IPS-18a (cell line): ENCODE measurements at regions not wholly inside any gene's neighbourhood (a gene's known extent, or its start where the extent isn't known, plus 50 kb on each side); places are given as distances from the start of the nearest gene placed in this dataset.

ENCODE experiments used
- H3K27ac ChIP-seq: one replicate; pipeline ENCODE4 v1.5.1; 2013; ENCODE audit warnings: low read length
- H3K27me3 ChIP-seq: one replicate; pipeline ENCODE4 v1.6.1; 2013; ENCODE audit warnings: mild to moderate bottlenecking, low read length; ENCODE audit not compliant: control insufficient read depth, insufficient read depth
- H3K36me3 ChIP-seq: one replicate; pipeline ENCODE4 v1.6.1; 2013; ENCODE audit warnings: low read depth, low read length; ENCODE audit not compliant: control insufficient read depth
- H3K4me1 ChIP-seq: one replicate; pipeline ENCODE4 v1.6.1; 2013; ENCODE audit warnings: low read depth, low read length; ENCODE audit not compliant: control insufficient read depth
- H3K4me3 ChIP-seq: one replicate; pipeline ENCODE4 v1.5.1; 2013; ENCODE audit warnings: low read length
- H3K9ac ChIP-seq: one replicate; pipeline ENCODE4 v1.6.1; 2013; ENCODE audit warnings: mild to moderate bottlenecking, low read length, moderate library complexity
- H3K9me3 ChIP-seq: one replicate; pipeline ENCODE4 v1.6.1; 2013; ENCODE audit warnings: low read depth, low read length; ENCODE audit not compliant: control insufficient read depth

DNA sequence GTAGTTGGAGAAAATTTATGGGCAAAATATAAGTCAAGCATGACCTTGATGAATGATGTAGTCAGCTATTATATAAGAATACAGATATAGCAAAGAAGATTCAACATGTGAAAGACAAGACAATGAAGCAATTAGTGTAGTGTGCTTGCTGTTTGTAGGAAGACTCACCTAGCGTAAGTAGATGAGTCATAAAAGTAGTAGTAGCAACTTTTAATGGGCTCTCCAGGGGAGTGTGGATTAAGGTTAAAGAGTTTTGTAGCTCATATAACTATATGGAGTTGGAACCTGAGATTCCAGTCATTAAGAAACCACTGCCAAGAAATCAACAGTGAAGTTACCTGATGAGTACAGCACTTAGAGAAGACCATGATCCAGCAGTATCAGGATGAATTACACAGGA lies 444.7 kb upstream of the CNTN3 start:
- no peak overlapping the region for H3K9ac ChIP-seq
- no peaks in the 10 kb centered on the region for H3K27me3 ChIP-seq
- H3K4me1 ChIP-seq = peaks cover 7% of the 10 kb centered on the region
- no peaks in the 10 kb centered on the region for H3K36me3 ChIP-seq
- H3K27ac ChIP-seq = no peak overlapping the region
- H3K4me3 ChIP-seq = no peak overlapping the region
- H3K9me3 ChIP-seq = no peaks in the 10 kb centered on the region

DNA sequence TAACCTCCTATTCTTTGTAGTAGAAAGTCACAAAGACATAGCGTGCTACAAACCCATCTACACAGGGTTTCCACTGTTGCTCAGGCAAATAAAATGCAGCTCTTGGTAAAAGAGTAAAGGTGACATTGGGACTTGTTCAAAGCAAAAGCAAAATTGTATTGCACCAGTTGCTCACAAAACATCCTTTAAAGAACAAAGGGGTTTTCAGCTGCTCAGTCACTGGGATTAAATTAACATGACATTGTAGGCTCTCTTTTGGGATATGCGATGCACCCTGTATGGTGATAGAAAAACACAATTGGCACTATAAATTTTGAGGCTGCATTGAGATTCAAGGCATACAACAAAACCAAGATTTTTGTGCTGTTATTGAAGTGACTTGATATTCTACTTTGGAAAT lies 447.3 kb upstream of the CNTN3 start:
- no peaks in the 10 kb centered on the region for H3K36me3 ChIP-seq
- H3K4me1 ChIP-seq = peaks cover 7% of the 10 kb centered on the region
- no peak overlapping the region for H3K9ac ChIP-seq
- H3K27me3 ChIP-seq = no peaks in the 10 kb centered on the region
- H3K4me3 ChIP-seq = no peak overlapping the region
- no peaks in the 10 kb centered on the region for H3K9me3 ChIP-seq
- H3K27ac ChIP-seq = no peak overlapping the region

DNA sequence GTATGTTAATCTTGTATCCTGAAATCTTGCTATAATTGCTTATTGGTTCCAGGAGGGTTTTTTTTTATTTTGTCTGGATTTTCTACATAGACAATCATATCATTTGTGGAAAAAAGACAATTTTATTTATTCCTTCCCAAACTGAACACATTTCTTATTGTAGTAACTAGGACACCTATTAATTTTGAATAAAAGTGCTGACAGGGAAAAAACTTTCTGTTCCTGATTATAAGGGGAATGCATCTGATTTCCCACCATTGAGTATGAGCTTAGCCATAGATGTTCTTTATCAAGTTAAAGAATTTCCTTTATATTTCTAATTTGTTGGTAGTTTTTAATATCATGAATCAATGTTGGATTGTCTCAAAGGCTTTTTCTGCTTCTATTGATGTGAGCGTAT lies 460.7 kb upstream of the CNTN3 start:
- H3K27ac ChIP-seq = no peak overlapping the region
- no peak overlapping the region for H3K4me3 ChIP-seq
- H3K27me3 ChIP-seq = no peaks in the 10 kb centered on the region
- H3K4me1 ChIP-seq = no peaks in the 10 kb centered on the region
- H3K9ac ChIP-seq = no peak overlapping the region
- no peaks in the 10 kb centered on the region for H3K9me3 ChIP-seq
- no peaks in the 10 kb centered on the region for H3K36me3 ChIP-seq

DNA sequence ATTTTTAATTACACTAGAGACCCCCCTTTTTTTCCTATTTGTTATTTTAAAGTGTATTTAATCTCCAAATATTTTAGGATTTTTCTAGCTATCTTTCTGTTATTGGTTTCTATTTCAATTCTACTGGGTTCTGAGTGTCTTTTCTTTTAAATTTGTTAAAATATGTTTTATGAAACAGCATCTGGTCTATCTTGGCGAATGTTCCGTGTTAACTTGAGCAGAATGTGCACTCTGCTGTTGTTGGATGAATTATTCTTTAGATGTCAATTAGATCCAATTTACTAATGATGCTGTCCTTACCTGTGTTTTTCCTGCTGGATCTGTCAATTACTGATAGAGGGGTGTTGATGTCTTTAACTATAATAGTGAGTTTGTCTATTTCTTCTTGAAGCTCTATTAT lies 462.0 kb upstream of the CNTN3 start:
- no peak overlapping the region for H3K27ac ChIP-seq
- H3K4me1 ChIP-seq = no peaks in the 10 kb centered on the region
- H3K27me3 ChIP-seq = no peaks in the 10 kb centered on the region
- no peak overlapping the region for H3K4me3 ChIP-seq
- no peaks in the 10 kb centered on the region for H3K9me3 ChIP-seq
- H3K36me3 ChIP-seq = no peaks in the 10 kb centered on the region
- no peak overlapping the region for H3K9ac ChIP-seq

DNA sequence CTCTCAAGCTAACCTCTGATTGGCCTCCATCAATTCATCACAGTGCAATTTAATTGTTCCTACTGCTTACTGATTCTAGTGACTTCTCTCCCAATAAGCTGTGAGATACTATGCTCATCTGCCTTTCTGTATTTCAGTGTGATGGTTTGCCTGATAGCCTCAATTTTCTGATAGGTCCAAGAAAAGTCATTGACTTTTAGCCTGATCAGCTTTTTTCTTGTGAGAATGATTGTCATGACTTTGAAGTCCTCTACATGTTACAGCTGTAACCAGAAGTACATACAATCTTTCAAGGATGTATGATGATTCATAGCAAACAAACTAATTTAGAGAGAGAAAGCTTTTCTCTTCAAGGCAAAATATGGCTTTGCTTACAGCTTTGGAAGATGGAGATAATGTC lies 463.8 kb upstream of the CNTN3 start:
- H3K36me3 ChIP-seq = no peaks in the 10 kb centered on the region
- H3K27ac ChIP-seq = no peak overlapping the region
- no peak overlapping the region for H3K4me3 ChIP-seq
- H3K4me1 ChIP-seq = no peaks in the 10 kb centered on the region
- no peak overlapping the region for H3K9ac ChIP-seq
- no peaks in the 10 kb centered on the region for H3K27me3 ChIP-seq
- H3K9me3 ChIP-seq = no peaks in the 10 kb centered on the region

DNA sequence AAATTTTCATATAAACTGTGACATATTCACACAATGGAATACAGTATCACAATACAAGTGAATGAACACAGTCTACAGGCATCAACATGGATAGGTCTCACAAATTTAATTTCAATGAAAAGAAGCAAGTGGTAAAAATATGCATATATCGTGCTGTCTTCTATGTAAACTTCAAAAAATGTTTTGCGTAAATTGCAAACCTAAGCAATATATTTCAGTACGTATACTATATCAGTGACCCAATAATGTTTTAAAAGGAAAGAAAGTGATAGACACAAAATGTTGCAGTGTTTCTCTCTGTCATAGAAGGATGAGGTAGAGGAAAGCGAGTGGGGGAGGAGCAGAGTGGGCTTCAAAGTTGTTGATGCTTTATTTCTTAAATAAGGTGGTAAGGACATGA lies 468.4 kb upstream of the CNTN3 start:
- Histone ChIP-seq H3K27ac (no peak overlapping the region), H3K36me3 (no peaks in the 10 kb centered on the region), H3K9me3 (no peaks in the 10 kb centered on the region), H3K27me3 (no peaks in the 10 kb centered on the region), H3K4me1 (no peaks in the 10 kb centered on the region), H3K4me3 (no peak overlapping the region), H3K9ac (no peak overlapping the region)

DNA sequence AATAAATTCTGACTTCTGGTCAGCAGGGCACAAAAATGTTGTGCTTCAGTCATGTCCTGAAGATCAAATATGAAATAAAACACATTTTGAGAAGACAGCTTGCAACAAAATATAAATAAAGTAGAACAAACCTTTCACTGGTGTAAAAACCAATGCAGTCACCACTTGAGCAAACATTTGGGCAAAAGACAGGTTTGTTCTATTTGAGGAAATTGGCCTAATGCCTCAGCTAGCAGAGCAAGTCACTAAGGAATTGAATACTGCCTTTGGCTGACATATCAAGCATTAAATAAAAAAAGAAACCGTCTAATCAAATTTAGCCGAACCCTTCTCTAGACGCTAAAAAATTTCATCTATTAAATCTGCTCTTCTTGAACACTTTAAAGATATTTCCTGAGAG lies 475.4 kb upstream of the CNTN3 start:
- Histone ChIP-seq H3K27ac (no peak overlapping the region), H3K9ac (no peak overlapping the region), H3K9me3 (no peaks in the 10 kb centered on the region), H3K4me1 (peaks cover 3% of the 10 kb centered on the region), H3K4me3 (no peak overlapping the region), H3K27me3 (no peaks in the 10 kb centered on the region), H3K36me3 (no peaks in the 10 kb centered on the region)

DNA sequence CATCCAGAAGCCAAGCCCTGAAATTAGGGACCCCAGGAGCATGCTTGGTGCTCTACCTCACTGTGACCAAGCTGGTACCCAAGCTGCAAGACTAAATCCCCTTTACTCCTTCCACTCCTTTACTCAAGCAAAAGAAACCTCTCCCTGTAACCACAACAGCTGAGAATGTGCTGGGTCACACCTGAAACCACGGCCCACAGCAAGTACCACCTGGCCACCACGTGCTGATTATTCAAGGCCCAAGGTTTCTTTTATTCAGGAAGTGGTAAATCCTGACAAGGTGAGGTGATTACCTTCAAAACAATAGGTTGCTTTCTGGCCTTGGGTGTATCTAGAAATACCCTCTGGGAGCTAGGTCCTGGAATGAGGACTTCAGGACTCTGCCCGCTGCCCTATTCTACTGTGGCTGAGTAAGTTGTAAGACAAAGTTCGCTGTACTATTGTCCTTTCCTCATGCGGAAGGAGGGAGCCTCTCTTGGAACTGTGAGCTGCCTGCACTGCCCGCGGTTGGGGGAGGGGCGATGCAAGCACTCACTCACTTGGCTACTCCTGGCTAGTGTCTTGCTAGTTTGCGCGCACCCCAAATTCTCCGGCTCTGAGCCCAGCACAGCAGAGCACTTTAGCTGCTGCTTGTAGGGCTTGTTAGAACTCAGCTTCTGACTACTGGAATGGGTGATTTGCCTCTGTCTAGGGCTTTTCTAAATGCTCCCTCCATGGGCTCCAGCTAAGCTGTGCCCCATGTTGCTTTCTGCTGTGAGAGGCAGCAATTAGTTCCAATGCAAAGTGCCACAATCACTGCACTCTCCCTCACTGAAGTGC lies 487.1 kb upstream of the CNTN3 start:
- Histone ChIP-seq H3K27ac (no peak overlapping the region), H3K36me3 (no peaks in the 10 kb centered on the region), H3K9me3 (no peaks in the 10 kb centered on the region), H3K4me1 (peaks cover 11% of the 10 kb centered on the region), H3K9ac (no peak overlapping the region), H3K4me3 (peak overlapping the region; percentile 29), H3K27me3 (no peaks in the 10 kb centered on the region)

DNA sequence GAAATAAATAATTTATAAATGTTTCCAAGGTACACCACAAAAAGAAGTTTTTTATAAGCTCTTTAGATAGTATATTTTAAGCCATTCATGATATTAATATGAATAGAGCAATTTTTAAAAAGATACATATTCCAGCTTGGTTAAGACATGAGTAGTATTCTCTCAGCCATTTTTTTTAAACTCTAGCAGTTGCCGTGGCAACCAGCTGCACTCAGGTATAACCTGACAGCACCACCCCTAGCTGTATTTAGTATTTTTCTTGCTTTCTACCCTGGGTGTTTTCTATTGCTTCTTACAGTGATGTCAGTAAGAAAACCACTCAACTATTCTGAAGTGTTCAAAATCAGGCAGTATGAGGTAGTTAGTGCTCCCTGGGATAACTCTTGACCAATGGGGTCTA lies 496.3 kb upstream of the CNTN3 start:
- H3K27me3 ChIP-seq = no peaks in the 10 kb centered on the region
- no peak overlapping the region for H3K27ac ChIP-seq
- no peaks in the 10 kb centered on the region for H3K9me3 ChIP-seq
- no peak overlapping the region for H3K4me3 ChIP-seq
- H3K36me3 ChIP-seq = no peaks in the 10 kb centered on the region
- H3K9ac ChIP-seq = no peak overlapping the region
- no peaks in the 10 kb centered on the region for H3K4me1 ChIP-seq

DNA sequence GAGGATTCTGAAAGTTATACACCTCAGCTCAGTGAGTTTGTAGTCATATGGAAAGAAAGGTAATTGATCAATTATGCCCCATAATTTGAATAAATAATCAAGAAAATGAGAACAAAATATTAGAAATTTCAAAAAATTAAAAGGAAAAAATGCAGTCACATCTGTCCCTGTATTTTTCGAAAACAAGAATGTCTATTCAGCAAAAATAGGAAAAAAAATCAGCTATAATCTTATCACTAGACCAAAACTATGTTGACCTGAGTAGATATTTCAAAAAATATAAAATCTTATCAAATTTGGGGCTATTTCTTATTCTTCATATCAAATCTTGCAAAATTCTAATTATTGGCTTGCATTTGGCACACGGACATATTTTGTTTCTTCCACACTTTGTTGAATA lies 501.2 kb upstream of the CNTN3 start:
- H3K27me3 ChIP-seq = no peaks in the 10 kb centered on the region
- H3K36me3 ChIP-seq = no peaks in the 10 kb centered on the region
- H3K4me1 ChIP-seq = no peaks in the 10 kb centered on the region
- no peaks in the 10 kb centered on the region for H3K9me3 ChIP-seq
- no peak overlapping the region for H3K9ac ChIP-seq
- H3K4me3 ChIP-seq = no peak overlapping the region
- no peak overlapping the region for H3K27ac ChIP-seq

DNA sequence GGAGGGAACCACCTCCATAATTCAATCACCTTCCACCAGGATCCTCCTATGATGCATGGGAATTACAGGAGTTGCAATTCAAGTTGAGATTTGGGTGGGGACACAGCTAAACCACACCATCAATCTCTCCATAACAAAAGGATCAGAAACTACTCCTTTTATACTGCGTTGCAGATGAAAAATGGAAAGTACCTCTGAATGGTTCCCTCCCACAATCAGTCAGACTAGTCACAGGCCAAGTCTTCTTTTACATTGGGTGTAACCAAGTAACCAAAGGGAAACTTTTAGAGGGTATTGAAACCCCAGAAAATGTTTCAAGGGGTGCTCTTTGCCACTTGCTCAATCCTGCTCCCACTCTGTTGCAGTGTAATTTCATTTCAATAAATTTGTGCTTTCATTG lies 504.3 kb upstream of the CNTN3 start:
- Histone ChIP-seq H3K27ac (no peak overlapping the region), H3K27me3 (no peaks in the 10 kb centered on the region), H3K4me1 (no peaks in the 10 kb centered on the region), H3K9ac (no peak overlapping the region), H3K36me3 (no peaks in the 10 kb centered on the region), H3K4me3 (no peak overlapping the region), H3K9me3 (no peaks in the 10 kb centered on the region)

DNA sequence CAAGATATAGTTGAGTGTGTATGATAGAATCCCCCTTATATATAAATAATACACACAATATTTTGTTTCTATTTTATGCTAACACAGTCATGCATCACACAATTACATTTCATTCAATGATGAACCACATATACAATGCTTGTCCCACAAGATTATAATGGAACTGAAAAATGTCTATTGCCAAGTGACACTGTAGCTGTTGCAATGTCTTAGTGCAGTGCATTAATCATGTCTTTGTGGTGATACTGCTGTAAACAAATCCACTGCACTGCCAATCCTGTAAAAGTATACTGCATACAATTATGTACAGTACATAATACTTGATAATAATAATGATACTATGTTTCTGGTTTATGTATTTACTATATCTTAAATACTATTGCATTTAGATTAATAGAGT lies 512.1 kb upstream of the CNTN3 start:
- Histone ChIP-seq H3K36me3 (no peaks in the 10 kb centered on the region), H3K4me3 (no peak overlapping the region), H3K4me1 (no peaks in the 10 kb centered on the region), H3K27me3 (no peaks in the 10 kb centered on the region), H3K9me3 (no peaks in the 10 kb centered on the region), H3K27ac (no peak overlapping the region), H3K9ac (no peak overlapping the region)
